HEK293 (cell line): ENCODE measurements at regions not wholly inside any gene's neighbourhood (a gene's known extent, or its start where the extent isn't known, plus 50 kb on each side); places are given as distances from the start of the nearest gene placed in this dataset.

ENCODE experiments used
- ZBTB21 ChIP-seq: fragments of 450-650 bp; formaldehyde crosslinking; IDR thresholded peaks from 2 replicates; pipeline ENCODE4 v1.5.1; 2017; ENCODE audit warnings: missing biosample characterization, missing genetic modification characterization
- ZNF350 ChIP-seq: fragments of 450-650 bp; formaldehyde crosslinking; IDR thresholded peaks from 2 replicates; pipeline ENCODE4 v1.5.0; 2017; ENCODE audit warnings: missing biosample characterization, mild to moderate bottlenecking, missing genetic modification characterization
- TF ChIP-seq, protein P1 (sequence below): fragments of 450-650 bp; formaldehyde crosslinking; IDR thresholded peaks from 2 replicates; pipeline ENCODE4 v1.5.1; 2016; ENCODE audit warnings: missing biosample characterization, missing genetic modification characterization

DNA sequence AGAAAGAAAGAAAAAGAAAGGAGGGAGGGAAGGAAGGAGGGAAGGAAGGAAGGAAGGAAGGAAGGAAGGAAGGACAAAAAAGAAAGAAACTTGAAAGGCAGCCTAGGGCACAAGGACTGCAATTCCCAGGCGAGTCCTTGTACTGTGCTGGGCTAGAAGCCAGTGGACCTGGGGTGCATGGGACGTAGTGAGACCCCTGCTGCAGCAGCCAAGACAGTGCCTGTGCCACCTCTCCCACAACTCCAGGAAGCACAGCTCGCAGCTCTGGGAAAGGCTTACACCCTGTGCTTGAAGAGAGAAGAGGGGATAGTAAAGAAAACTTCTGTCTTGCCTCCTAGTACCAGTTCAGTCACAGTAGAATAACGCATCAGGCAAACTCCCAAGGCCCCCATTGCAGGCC, 227.9 kb upstream of the CDH7 start:
- no peak for TF ChIP-seq ZNF350 (tag by site-specific recombination)
- no peak for TF ChIP-seq ZBTB21
- TF ChIP-seq, protein P1, sequence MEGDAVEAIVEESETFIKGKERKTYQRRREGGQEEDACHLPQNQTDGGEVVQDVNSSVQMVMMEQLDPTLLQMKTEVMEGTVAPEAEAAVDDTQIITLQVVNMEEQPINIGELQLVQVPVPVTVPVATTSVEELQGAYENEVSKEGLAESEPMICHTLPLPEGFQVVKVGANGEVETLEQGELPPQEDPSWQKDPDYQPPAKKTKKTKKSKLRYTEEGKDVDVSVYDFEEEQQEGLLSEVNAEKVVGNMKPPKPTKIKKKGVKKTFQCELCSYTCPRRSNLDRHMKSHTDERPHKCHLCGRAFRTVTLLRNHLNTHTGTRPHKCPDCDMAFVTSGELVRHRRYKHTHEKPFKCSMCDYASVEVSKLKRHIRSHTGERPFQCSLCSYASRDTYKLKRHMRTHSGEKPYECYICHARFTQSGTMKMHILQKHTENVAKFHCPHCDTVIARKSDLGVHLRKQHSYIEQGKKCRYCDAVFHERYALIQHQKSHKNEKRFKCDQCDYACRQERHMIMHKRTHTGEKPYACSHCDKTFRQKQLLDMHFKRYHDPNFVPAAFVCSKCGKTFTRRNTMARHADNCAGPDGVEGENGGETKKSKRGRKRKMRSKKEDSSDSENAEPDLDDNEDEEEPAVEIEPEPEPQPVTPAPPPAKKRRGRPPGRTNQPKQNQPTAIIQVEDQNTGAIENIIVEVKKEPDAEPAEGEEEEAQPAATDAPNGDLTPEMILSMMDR (tag by site-specific recombination): no peak
